ENCODE measurements at regions not wholly inside any gene's neighbourhood (a gene's known extent, or its start where the extent isn't known, plus 50 kb on each side); places are given as distances from the start of the nearest gene placed in this dataset.

DNA sequence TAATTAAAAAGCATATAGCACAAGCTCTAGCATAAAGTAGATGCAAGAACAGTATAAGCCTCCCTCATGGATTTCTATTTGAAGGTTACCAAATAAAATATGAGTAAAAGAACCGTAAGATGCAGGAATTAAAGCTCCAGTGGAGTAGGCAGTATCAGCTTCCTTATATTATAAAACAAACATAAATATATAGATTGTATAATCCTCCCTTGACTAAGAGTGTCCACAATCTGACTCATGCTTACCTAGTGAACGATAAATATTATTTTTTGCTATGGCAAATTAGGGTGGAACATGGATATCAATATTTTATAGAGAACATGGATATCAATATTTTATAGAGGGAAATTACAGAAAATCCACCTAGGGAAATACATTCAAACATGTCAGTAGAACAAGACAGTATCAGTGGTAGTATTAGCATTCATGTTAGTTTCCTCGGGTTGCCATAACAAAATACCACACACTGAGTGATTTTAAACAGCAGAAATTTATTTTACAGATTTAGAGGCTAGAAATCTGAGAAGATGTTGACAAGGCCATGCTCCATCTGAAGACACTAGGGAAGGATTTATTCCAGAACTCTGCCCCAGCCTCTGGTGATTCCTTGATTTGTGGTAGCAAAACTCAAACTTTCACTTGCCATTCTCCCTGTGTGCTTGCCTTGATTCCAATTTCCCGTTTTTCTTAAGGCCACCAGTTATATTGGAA lies 1521.3 kb downstream of the SI start:
- TF ChIP-seq ZBTB11 (tag by site-specific recombination; conservative IDR thresholded peaks at IDR 0.05; ENCODE audit: low read depth) = no peak
- TF ChIP-seq, protein P1, sequence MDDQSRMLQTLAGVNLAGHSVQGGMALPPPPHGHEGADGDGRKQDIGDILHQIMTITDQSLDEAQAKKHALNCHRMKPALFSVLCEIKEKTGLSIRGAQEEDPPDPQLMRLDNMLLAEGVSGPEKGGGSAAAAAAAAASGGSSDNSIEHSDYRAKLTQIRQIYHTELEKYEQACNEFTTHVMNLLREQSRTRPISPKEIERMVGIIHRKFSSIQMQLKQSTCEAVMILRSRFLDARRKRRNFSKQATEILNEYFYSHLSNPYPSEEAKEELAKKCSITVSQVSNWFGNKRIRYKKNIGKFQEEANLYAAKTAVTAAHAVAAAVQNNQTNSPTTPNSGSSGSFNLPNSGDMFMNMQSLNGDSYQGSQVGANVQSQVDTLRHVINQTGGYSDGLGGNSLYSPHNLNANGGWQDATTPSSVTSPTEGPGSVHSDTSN (CRISPR knock-in tag; IDR thresholded peaks at IDR 0.05) = no peak
- TF ChIP-seq ZNF335 (tag by site-specific recombination; conservative IDR thresholded peaks at IDR 0.05) = no peak
- no peak for TF ChIP-seq ZNF76 (tag by site-specific recombination; IDR thresholded peaks at IDR 0.05; ENCODE audit: borderline replicate concordance, low read depth)
- TF ChIP-seq ZNF830 (tag by site-specific recombination; IDR thresholded peaks at IDR 0.05; ENCODE audit: low read depth) = no peak
- TF ChIP-seq CTCF (tag by site-specific recombination; IDR thresholded peaks at IDR 0.05) = no peak
- no peak for TF ChIP-seq ELK4 (IDR thresholded peaks at IDR 0.05; ENCODE audit: borderline replicate concordance, low read depth, low read length)
- TF ChIP-seq ZNF239 (tag by site-specific recombination; IDR thresholded peaks at IDR 0.05) = no peak

Measured in HEK293 (cell line).